ENCODE measurements at regions not wholly inside any gene's neighbourhood (a gene's known extent, or its start where the extent isn't known, plus 50 kb on each side); places are given as distances from the start of the nearest gene placed in this dataset.

DNA sequence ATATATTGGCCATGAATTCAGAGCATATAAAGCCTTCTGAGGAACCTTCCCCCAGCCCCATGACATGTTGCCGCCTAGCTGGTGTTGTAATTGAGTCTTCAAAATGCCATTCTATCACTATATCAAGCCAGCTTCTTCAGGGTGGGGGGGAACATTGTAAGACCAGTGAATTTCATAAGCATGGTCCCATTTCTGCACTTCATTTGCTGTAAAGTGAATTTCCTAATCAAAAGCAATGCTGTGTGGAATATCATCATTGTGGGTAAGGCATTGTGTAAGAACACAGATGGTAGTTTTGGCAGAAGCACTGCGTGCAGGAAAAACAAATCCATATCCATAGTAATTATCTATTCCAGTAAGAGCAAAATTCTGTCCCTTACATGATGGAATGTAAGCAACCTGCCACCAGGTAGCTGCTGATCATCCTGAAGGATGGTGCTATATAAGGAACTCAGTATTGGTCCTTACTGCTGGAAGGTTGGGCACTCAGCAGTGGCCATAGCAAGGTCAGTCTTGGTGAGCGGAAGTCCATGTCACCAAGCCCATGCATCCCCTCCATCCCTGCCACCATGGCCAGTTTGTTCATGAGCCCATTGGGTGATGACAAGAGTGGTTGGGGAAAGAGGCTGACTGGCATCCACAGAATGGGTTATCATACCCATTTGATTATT lies 159.4 kb downstream of the COPS8 start:
- Histone ChIP-seq H3K36me3 (no peaks in the 10 kb centered on the region), H3K27ac (peak overlapping the region; percentile 42), H3K9me3 (peaks cover 12% of the 10 kb centered on the region), H3K4me3 (no peak overlapping the region), H3K27me3 (ENCODE audit: low read depth) (no peaks in the 10 kb centered on the region), H3K4me1 (no peaks in the 10 kb centered on the region)
- ATAC-seq, result peak; percentile 46 to 53
- intact Hi-C loops (cut with DNase I), result no loop called here
- TF ChIP-seq, protein P1, sequence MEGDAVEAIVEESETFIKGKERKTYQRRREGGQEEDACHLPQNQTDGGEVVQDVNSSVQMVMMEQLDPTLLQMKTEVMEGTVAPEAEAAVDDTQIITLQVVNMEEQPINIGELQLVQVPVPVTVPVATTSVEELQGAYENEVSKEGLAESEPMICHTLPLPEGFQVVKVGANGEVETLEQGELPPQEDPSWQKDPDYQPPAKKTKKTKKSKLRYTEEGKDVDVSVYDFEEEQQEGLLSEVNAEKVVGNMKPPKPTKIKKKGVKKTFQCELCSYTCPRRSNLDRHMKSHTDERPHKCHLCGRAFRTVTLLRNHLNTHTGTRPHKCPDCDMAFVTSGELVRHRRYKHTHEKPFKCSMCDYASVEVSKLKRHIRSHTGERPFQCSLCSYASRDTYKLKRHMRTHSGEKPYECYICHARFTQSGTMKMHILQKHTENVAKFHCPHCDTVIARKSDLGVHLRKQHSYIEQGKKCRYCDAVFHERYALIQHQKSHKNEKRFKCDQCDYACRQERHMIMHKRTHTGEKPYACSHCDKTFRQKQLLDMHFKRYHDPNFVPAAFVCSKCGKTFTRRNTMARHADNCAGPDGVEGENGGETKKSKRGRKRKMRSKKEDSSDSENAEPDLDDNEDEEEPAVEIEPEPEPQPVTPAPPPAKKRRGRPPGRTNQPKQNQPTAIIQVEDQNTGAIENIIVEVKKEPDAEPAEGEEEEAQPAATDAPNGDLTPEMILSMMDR (IDR thresholded peaks at IDR 0.05), result no peak
- no peak for DNase-seq

DNA sequence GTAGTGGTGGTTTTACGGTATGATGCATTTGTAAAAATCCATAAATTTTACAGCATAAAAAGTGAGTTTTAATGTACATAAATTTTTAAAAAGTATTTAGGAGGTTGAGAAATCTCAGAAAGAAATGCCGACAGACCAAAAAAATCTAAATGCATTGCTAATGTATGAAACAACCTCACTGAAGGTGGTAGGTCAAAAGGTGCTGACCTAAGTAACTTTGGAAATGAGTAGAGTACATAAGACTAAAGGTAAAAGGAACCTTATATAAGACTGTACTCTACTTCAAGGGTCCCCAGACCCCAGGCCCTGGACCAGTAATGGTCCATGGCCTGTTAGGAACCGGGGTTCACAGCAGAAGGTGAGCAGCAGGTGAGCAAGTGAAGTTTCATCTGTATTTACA lies 163.4 kb downstream of the COL6A3 start:
- Histone ChIP-seq H3K9me3 (no peaks in the 10 kb centered on the region), H3K27me3 (ENCODE audit: low read depth) (no peaks in the 10 kb centered on the region), H3K4me1 (peaks cover 7% of the 10 kb centered on the region), H3K4me3 (no peak overlapping the region), H3K36me3 (no peaks in the 10 kb centered on the region), H3K27ac (no peak overlapping the region)
- ATAC-seq (no peak), DNase-seq (no peak)
- TF ChIP-seq, protein P1 (IDR thresholded peaks at IDR 0.05), result no peak
- intact Hi-C loops (cut with DNase I), result no loop called here

DNA sequence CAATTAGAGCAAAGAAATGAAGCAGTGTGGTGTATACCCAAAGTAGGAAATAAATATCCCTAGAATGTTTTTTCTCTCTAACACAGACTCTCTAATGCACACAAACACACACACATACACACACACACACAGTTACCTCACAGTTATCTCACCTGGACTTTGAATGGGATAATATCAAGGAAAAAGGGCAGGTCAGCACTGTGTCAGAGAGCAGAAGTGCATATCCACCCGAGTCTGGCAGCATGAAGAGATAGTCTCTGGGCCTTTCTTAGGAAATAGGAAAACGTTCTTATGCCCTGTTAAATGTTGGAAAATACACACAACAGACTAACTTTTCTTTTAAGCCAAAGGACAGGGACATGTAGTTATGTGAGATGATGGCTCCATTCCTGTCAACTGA lies 162.0 kb downstream of the COL6A3 start:
- peaks cover 7% of the 10 kb centered on the region for H3K4me1 ChIP-seq
- H3K9me3 ChIP-seq, result no peaks in the 10 kb centered on the region
- H3K27ac ChIP-seq, result no peak overlapping the region
- no peaks in the 10 kb centered on the region for H3K27me3 ChIP-seq (ENCODE audit: low read depth)
- no peaks in the 10 kb centered on the region for H3K36me3 ChIP-seq
- intact Hi-C loops (cut with DNase I), result no loop called here
- ATAC-seq, result no peak
- H3K4me3 ChIP-seq, result no peak overlapping the region
- no peak for DNase-seq
- TF ChIP-seq, protein P1 (IDR thresholded peaks at IDR 0.05), result no peak

DNA sequence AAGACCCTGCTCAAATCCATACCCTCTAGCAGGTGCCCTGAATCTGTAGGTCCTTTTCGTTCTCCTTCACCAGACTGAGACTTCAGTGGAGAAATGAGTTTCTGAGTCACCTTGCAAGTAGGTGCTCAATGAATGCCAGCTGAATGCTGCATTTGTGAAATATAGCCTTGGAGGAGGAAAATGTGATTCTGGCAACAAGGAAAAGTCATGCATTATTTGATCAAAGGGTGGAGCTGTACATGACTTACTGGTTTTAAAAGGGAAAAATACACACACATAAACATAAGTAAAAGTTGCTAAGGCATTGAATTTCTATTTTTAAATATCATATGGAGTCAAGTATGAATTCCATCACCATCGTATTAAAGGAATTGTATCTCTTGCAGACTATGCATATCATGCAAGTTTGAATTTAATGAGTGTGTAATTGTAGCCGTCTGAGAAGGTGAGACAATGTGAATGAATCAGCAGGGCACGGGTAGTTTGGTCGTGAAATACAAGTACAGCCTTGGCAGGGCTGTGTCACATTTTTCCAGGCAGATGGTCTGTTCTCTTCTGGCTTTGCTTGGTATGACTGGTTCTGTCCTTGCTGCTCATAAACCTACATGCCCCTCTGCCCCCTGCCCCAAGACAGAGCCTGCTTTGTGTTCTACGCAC lies 160.8 kb downstream of the COL6A3 start:
- ATAC-seq (no peak), DNase-seq (no peak)
- no peak overlapping the region for H3K27ac ChIP-seq

DNA sequence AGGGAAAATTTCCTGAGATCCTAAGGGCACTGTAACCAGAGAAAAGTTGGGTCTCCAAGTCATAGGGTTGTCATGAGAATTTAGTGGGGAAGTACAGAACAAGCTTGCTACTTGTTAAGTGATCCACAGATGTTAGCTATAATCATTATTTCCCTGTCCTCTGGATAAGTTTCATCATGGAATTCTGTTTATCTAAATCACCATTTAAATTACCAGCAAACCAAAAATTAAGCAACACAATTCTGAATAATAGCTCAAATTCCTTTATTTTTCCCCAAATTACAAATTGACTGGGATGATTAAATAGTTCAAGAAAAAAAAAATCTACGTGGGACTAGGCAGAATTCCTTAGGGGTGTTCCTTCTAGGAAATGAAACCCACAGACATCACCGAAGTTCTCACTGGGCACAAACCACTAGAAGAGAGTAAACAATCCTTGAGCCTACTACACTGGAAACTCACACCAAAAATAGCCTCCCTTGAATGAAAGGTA lies 159.5 kb downstream of the COL6A3 start:
- H3K27ac ChIP-seq, result no peak overlapping the region
- no peaks in the 10 kb centered on the region for H3K27me3 ChIP-seq (ENCODE audit: low read depth)
- no peaks in the 10 kb centered on the region for H3K36me3 ChIP-seq
- H3K9me3 ChIP-seq, result no peaks in the 10 kb centered on the region
- DNase-seq (no peak), ATAC-seq (peak in 1 of 2 donors; percentile 58)
- TF ChIP-seq, protein P1 (IDR thresholded peaks at IDR 0.05), result no peak
- intact Hi-C loops (cut with DNase I), result no loop called here
- peaks cover 18% of the 10 kb centered on the region for H3K4me1 ChIP-seq
- no peak overlapping the region for H3K4me3 ChIP-seq

More for the DNA sequence above, 160.8 kb downstream of the COL6A3 start:
- H3K36me3 ChIP-seq, result no peaks in the 10 kb centered on the region
- H3K9me3 ChIP-seq, result no peaks in the 10 kb centered on the region
- H3K4me3 ChIP-seq, result no peak overlapping the region
- TF ChIP-seq, protein P1 (IDR thresholded peaks at IDR 0.05), result no peak
- H3K27me3 ChIP-seq (ENCODE audit: low read depth), result no peaks in the 10 kb centered on the region
- H3K4me1 ChIP-seq, result peaks cover 7% of the 10 kb centered on the region
- intact Hi-C loops (cut with DNase I), result no loop called here

All from lower lobe of right lung (tissue), 2 donors.